Spleen (tissue), 11 donors: ENCODE measurements at regions not wholly inside any gene's neighbourhood (a gene's known extent, or its start where the extent isn't known, plus 50 kb on each side); places are given as distances from the start of the nearest gene placed in this dataset.

Experiments used
- DNase-seq: peaks from one replicate; pipeline ENCODE4 v3.0.0-alpha.2; 2020
- H3K27ac ChIP-seq, 8 donors: fragments of 200-600 bp; sonication (generic) in 7 of 8; 1 replicate in 4 of 8; 2 replicates in 4 of 8; pipeline versions ENCODE4 v1.5.0 to v1.8.0; 2016 to 2021; ENCODE audit warnings: inconsistent platforms in 4 of 8, mild to moderate bottlenecking in 4 of 8, moderate library complexity in 1 of 8
- H3K27me3 ChIP-seq, 7 donors: fragments of 200-600 bp; sonication (generic) in 6 of 7; replicated peaks in 1 of 7; 1 replicate in 4 of 7; 2 replicates in 3 of 7; pipeline versions ENCODE4 v1.5.0 to v1.8.0; 2016 to 2021; ENCODE audit warnings: inconsistent platforms in 3 of 7, mild to moderate bottlenecking in 1 of 7
- H3K36me3 ChIP-seq, 6 donors: fragments of 200-600 bp; sonication (generic) in 5 of 6; 1 replicate in 4 of 6; 2 replicates in 2 of 6; pipeline versions ENCODE4 v1.5.0 to v1.8.0; 2016 to 2021; ENCODE audit warnings: inconsistent platforms in 2 of 6
- H3K4me1 ChIP-seq, 6 donors: fragments of 200-600 bp; sonication (generic) in 5 of 6; 1 replicate in 3 of 6; 2 replicates in 3 of 6; pipeline versions ENCODE4 v1.5.0 to v1.8.0; 2016 to 2021; ENCODE audit warnings: inconsistent platforms in 3 of 6
- H3K4me3 ChIP-seq, 8 donors: fragments of 200-600 bp; sonication (generic) in 7 of 8; 1 replicate in 4 of 8; 2 replicates in 4 of 8; pipeline versions ENCODE4 v1.5.0 to v1.8.0; 2016 to 2021; ENCODE audit warnings: inconsistent platforms in 4 of 8, mild to moderate bottlenecking in 4 of 8, moderate library complexity in 2 of 8
- H3K9me3 ChIP-seq, 8 donors: fragments of 200-600 bp; sonication (generic) in 7 of 8; 1 replicate in 4 of 8; 2 replicates in 4 of 8; pipeline versions ENCODE4 v1.5.0 to v1.8.0; 2016 to 2021; ENCODE audit warnings: inconsistent platforms in 4 of 8
- POLR2A ChIP-seq, 3 donors: fragments of 450-650 bp; IDR thresholded peaks; one replicate each; pipeline ENCODE4 v1.5.1; 2017; ENCODE audit warnings: antibody characterized with exemption in 3 of 3, mild to moderate bottlenecking in 1 of 3
- POLR2AphosphoS5 ChIP-seq, 3 donors: sonication (generic); formaldehyde crosslinking; IDR thresholded peaks; one replicate each; pipeline ENCODE4 v1.5.1; 2017; ENCODE audit warnings: antibody characterized with exemption in 3 of 3
- WGBS, 5 donors: extraction: QIAGEN DNeasy Blood & Tissue Kit in 3 of 5; methylation state at CpG; one replicate each; pipeline versions ENCODE4 v1.1.5 to v1.1.7; 2013 to 2018; 5-methylcytosine and 5-hydroxymethylcytosine counted together
- intact Hi-C: fragments of 100-400 bp; cut with DNase I; formaldehyde crosslinking; loops from one replicate; pipeline ENCODE4 v1.15.0; 2023; ENCODE audit warnings: low total_unique reads
- TF ChIP-seq, protein P1 (sequence below), 11 experiments: fragments of 200-600 bp in 7 of 11; fragments of 450-650 bp in 4 of 11; sonication (generic) in 4 of 11; IDR thresholded peaks in 8 of 11; conservative IDR thresholded peaks in 3 of 11; 1 replicate in 7 of 11; 2 replicates in 4 of 11; pipeline versions ENCODE4 v1.4.0 to v1.8.0; 2016 to 2021; ENCODE audit warnings: antibody characterized with exemption in 11 of 11, inconsistent platforms in 4 of 11, mild to moderate bottlenecking in 1 of 11
- donor health status: healthy with polysubstance abuse.
- donor health status: DM: no; HTN: no; CAD: no; lungs with moderate emphysema.
- donor health status: DM: no; HTN: no; CAD: no.
- donor health status: Bipolar disorder and iron deficiency.
- donor health status: healthy.
- donor health status: DM: no; HTN: no; CAD: no.
- donor health status: DM: yes; HTN: yes; CAD: no.

DNA sequence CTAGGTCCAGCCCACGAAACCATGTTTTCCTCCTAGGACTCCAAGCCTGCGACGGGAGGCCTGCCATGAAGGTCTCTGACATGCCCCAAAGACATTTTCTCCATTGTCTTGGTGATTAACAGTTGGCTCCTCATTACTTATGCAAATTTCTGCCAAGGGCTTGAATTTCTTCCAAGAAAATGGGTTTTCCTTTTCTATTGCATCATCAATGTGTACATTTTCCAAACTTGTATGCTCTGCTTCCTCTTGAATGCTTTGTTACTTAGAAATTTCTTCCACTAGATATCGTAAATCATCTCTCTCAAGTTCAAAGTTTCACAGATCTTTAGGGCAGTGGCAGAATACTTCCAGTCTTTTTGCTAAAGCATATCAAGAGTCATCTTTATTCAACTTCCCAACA, 1792.7 kb upstream of the CDH9 start:
- Histone ChIP-seq H3K4me3 (no peak overlapping the region), H3K27me3 (no peaks in the 10 kb centered on the region), H3K4me1 (no peaks in the 10 kb centered on the region), H3K9me3 (peaks cover 0 to 26% (median 9%) of the 10 kb centered on the region in 8 donors), H3K36me3 (no peaks in the 10 kb centered on the region), H3K27ac (no peak overlapping the region)
- intact Hi-C loops: no loop called here
- WGBS, 5 donors: 76 to 92% (median 86%) methylated on average over 4 of the region's 4 CpGs
- no peak for DNase-seq
- no peak for TF ChIP-seq POLR2A (IDR thresholded peaks at IDR 0.05)
- TF ChIP-seq, protein P1, sequence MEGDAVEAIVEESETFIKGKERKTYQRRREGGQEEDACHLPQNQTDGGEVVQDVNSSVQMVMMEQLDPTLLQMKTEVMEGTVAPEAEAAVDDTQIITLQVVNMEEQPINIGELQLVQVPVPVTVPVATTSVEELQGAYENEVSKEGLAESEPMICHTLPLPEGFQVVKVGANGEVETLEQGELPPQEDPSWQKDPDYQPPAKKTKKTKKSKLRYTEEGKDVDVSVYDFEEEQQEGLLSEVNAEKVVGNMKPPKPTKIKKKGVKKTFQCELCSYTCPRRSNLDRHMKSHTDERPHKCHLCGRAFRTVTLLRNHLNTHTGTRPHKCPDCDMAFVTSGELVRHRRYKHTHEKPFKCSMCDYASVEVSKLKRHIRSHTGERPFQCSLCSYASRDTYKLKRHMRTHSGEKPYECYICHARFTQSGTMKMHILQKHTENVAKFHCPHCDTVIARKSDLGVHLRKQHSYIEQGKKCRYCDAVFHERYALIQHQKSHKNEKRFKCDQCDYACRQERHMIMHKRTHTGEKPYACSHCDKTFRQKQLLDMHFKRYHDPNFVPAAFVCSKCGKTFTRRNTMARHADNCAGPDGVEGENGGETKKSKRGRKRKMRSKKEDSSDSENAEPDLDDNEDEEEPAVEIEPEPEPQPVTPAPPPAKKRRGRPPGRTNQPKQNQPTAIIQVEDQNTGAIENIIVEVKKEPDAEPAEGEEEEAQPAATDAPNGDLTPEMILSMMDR (IDR thresholded peaks at IDR 0.05 in 8 of 11, conservative IDR thresholded peaks at IDR 0.05 in 3 of 11): no peak
- TF ChIP-seq POLR2AphosphoS5 (IDR thresholded peaks at IDR 0.05): no peak

DNA sequence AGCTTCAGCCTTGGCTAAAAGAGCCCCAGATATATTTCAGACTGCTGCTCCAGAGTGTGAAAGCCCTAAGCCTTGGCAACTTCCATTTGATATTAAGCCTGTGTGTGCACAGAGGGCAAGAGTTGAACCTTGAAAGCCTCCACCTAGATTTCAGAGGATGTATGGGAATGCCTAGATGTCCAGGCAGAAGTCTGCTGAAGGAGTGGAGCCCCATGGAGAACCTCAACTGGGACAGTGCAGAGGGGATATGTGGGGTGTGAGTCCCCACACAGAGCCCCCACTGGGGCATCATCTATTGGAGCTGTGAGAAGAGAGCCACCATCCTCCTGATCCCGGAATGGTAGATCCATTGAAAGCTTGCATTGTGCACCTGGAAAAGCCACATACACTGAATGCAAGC, 1784.8 kb upstream of the CDH9 start:
- Histone ChIP-seq H3K27ac (no peak overlapping the region), H3K4me3 (no peak overlapping the region), H3K9me3 (peaks cover 0 to 42% (median 33%) of the 10 kb centered on the region in 8 donors), H3K27me3 (no peaks in the 10 kb centered on the region), H3K4me1 (no peaks in the 10 kb centered on the region), H3K36me3 (no peaks in the 10 kb centered on the region)
- TF ChIP-seq, protein P1 (IDR thresholded peaks at IDR 0.05 in 8 of 11, conservative IDR thresholded peaks at IDR 0.05 in 3 of 11): no peak
- TF ChIP-seq POLR2AphosphoS5 (IDR thresholded peaks at IDR 0.05): no peak
- no peak for TF ChIP-seq POLR2A (IDR thresholded peaks at IDR 0.05)
- intact Hi-C loops: no loop called here
- DNase-seq: no peak
- 83 to 100% (median 91%) methylated on average over 1 of the region's 1 CpG for WGBS, 5 donors

DNA sequence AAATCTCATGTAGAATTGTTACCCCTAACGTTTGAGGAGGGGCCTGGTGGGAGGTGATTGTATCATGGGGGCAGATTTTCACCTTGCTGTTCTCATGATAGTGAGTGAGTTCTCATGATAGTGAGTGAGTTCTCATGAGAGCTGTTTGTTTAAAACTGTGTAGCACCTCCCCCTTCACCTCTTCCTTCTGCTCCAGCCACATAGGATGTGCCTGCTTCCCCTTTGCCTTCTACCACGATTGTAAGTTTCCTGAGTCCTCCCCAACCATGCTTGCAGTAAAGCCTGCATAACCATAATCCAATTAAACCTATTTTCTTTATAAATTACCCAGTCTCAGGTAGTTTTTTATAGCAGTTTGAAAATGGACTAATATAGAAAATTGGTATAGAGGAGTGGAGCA, 1783.7 kb upstream of the CDH9 start:
- 20 to 31% (median 23%) methylated on average over 2 of the region's 2 CpGs for WGBS, 5 donors
- Histone ChIP-seq H3K36me3 (no peaks in the 10 kb centered on the region), H3K9me3 (peaks cover 0 to 54% (median 37%) of the 10 kb centered on the region in 8 donors), H3K4me1 (no peaks in the 10 kb centered on the region), H3K27ac (no peak overlapping the region), H3K4me3 (no peak overlapping the region), H3K27me3 (no peaks in the 10 kb centered on the region)
- DNase-seq: no peak
- TF ChIP-seq POLR2A (IDR thresholded peaks at IDR 0.05) (no peak), POLR2AphosphoS5 (IDR thresholded peaks at IDR 0.05) (no peak)
- TF ChIP-seq, protein P1 (IDR thresholded peaks at IDR 0.05 in 8 of 11, conservative IDR thresholded peaks at IDR 0.05 in 3 of 11): no peak
- intact Hi-C loops: no loop called here

DNA sequence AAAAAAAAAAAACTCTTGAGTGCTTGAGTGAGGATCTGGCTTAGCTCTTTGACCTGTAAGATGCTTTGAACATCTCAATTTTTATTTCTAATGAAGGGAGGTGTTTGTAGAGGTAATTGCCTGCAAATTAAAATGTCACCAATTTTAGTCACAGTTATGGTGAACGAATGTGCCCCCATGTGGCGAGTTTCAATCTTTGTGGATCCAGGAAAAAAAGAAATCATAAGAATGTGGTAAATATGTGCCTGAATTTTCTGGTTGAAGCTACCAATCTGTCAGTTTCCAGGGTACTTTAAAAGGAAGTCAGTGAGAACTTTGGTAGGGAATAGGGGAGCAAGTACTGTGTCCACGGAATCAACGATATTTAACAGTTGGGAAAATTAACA, 1772.4 kb upstream of the CDH9 start:
- Histone ChIP-seq H3K27me3 (no peaks in the 10 kb centered on the region), H3K4me3 (no peak overlapping the region), H3K27ac (no peak overlapping the region), H3K4me1 (no peaks in the 10 kb centered on the region), H3K36me3 (no peaks in the 10 kb centered on the region), H3K9me3 (peaks cover 0 to 33% (median 26%) of the 10 kb centered on the region in 8 donors)
- DNase-seq: no peak
- intact Hi-C loops: no loop called here
- no peak for TF ChIP-seq POLR2A (IDR thresholded peaks at IDR 0.05)
- TF ChIP-seq POLR2AphosphoS5 (IDR thresholded peaks at IDR 0.05): no peak
- TF ChIP-seq, protein P1 (IDR thresholded peaks at IDR 0.05 in 8 of 11, conservative IDR thresholded peaks at IDR 0.05 in 3 of 11): no peak
- 85 to 90% (median 86%) methylated on average over 4 of the region's 4 CpGs for WGBS, 5 donors
